HL-60 (cell line): ENCODE measurements at regions not wholly inside any gene's neighbourhood (a gene's known extent, or its start where the extent isn't known, plus 50 kb on each side); places are given as distances from the start of the nearest gene placed in this dataset.

Experiments
- GABPA ChIP-seq: IDR thresholded peaks from 2 replicates; pipeline ENCODE4 v1.6.1; 2012; ENCODE audit warnings: low read depth
- POLR2AphosphoS5 ChIP-seq: IDR thresholded peaks from 2 replicates; pipeline ENCODE4 v1.6.1; 2012; ENCODE audit warnings: low read depth
- REST ChIP-seq: IDR thresholded peaks from 2 replicates; pipeline ENCODE4 v1.6.1; 2012; ENCODE audit warnings: low read depth; ENCODE audit not compliant: insufficient replicate concordance
- SPI1 ChIP-seq: IDR thresholded peaks from 2 replicates; pipeline ENCODE4 v1.6.1; 2012; ENCODE audit warnings: low read depth, mild to moderate bottlenecking, borderline replicate concordance
- TF ChIP-seq, protein P1 (sequence below): IDR thresholded peaks from one replicate; pipeline ENCODE4 v1.5.1; 2011; ENCODE audit warnings: low read length, control low read depth, inconsistent platforms; ENCODE audit not compliant: insufficient read depth

DNA sequence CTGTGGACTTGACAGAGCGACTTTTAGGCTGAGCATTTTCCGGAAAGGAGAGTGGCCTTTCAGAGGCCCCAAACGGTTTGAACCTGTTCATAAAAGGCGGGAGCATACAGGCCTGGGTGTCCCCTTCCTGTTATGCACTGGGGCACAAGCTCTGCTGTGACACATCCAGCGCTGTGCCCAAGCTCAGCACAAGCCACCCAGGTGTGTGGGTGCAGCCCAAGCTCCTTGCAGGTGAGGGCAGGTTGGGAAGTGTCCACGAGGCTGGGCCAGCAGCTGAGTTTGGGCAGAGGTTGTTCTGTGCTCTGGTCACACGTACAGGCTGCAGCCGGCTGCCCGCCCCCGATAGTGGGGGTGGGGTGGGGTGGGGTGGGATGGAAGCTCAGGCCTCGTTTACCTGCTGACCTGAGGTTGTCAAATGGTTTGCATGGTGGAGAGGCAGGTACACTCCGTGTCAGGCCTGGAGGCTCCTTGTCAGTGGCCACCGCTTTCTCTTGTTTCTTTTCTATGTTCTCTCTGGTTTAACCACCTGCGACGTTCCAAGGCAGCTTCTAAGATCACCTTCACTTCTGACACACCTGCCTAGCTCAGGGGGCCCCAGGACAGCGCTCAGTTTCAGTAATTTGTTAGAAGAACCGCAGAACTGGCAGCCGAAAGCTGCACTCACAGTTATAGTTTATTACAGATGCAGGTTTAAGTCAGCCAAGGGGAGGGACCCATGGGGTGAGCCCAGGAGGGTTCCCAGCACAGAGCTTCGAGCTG lies 194.7 kb upstream of the CIBAR2 start:
- TF ChIP-seq, protein P1, sequence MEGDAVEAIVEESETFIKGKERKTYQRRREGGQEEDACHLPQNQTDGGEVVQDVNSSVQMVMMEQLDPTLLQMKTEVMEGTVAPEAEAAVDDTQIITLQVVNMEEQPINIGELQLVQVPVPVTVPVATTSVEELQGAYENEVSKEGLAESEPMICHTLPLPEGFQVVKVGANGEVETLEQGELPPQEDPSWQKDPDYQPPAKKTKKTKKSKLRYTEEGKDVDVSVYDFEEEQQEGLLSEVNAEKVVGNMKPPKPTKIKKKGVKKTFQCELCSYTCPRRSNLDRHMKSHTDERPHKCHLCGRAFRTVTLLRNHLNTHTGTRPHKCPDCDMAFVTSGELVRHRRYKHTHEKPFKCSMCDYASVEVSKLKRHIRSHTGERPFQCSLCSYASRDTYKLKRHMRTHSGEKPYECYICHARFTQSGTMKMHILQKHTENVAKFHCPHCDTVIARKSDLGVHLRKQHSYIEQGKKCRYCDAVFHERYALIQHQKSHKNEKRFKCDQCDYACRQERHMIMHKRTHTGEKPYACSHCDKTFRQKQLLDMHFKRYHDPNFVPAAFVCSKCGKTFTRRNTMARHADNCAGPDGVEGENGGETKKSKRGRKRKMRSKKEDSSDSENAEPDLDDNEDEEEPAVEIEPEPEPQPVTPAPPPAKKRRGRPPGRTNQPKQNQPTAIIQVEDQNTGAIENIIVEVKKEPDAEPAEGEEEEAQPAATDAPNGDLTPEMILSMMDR = no peak
- TF ChIP-seq POLR2AphosphoS5 (no peak), SPI1 (no peak), REST (no peak), GABPA (no peak)
